HG02981 (cell line): ENCODE measurements at regions not wholly inside any gene's neighbourhood (a gene's known extent, or its start where the extent isn't known, plus 50 kb on each side); places are given as distances from the start of the nearest gene placed in this dataset.

Source experiments
- ATAC-seq: cut with Tn5 transposase; IDR thresholded peaks from one replicate; pipeline ENCODE4 v1.9.1; 2021; ENCODE audit warnings: mild to moderate bottlenecking, moderate library complexity; ENCODE audit not compliant: unreplicated experiment

DNA sequence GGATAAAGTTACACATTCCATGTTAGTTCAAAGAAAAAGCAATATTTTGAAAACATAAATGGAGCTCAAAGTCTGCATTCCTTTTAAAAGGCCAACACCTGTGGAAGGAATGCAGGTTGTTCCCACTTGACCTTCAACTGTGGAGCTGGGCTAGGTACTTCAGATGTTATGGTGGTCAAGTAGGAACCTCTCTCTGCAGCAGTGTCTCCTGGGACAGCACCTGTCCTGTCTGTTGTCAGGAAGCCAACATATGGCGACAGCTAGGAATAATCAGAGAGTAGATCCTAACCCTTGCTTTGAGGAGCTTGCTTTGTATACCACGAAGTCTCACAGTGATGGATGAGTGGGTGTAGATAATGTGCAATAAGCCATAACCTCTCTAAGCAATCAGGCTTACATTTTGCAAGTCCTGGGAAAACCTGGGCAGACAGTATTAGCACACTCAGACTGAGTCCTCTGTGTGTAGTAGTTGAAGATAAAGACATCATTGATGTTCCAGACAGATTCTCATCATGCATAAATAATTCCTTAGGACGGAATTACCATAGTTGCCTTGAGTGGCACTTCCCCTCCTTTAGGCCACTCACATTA lies 347.5 kb downstream of the PRL start:
- ATAC-seq = no peak

DNA sequence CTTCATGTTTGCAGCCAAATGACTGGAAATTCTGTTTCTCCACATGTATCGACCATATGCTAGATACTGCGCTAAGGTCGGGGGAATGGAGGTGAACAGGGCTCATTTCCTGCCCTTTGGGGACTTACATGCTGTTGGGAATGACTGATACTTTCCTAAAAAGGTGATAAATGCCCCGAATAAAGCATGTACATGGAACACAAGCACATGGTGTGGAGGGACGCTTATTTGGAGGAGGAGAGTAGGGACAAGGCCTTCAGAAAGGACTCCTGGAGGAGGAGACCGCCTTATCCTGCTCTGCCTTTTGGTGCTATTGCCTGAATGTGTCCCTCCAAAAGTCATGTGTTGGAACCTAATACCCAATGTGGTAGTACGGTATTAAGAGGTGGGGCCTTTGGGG lies 344.5 kb downstream of the PRL start:
- ATAC-seq = no peak

DNA sequence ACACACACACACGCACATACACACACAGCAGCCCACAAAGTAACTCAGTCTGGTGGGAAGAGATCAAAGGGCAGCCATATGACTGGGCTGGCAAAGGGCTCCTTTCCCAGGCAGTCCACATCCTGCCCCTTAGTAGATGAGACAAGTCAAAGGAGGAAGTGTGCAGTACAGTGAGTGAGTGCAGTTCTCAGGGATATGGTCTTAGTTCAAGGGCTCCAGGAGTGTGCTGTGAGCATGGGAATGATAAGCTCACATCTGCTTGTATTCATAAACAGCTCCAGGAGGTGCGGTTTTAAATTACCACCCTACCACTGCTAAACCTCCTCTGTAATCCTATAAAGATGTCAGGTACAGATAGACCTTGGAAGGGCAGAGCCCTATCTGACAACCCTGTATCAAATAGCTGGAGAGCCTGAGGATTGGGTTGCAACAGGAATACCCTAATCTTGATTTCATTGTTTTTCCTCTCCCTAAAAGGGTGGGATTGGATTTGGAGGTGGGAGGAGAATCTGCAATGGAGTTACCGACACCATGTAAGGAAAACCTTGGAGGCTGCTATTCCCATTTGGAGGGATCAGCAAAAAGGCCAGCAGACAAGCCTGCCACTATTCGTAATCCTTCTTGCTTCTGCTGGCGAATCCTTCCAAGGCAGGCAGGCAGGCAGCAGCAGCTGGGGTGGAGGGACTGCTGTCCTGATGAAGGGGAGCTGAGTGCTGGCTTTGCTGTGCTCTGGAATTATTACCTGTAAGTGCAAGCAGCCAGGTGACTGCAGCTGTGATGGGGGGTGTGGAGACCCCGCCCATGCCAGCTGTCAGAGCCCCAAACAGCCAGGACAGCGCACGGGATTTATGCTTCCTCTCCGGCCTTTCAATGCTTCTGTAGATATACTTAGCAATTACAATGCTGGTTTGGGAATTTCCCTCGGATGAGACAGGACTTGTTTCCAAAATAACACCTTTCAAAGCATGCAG lies 342.7 kb downstream of the PRL start:
- ATAC-seq = no peak

DNA sequence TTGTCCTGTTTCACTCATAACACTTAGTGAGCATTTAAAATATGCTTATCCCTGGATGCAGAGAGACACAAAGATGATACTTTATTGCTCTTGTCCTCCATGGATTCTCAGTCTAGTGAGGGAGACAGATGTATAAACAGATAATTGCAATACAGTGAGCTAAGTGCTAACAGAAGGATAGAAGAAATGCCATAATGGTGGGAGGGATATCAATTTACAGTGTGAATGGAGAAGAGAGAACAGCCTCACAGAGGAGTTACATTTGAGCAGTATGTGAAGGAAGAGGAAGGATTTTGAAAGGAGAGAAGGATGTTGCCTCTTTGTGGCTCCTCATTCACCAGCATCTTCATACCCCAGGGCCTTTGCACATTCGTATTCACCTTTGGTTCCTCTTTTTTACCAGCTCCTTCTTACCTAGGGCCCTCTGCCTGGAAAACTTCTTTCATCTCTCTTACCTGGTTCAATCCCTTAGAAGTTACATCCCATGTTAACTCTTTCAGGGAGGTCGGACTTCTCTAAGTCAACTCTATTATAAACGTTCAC lies 341.7 kb downstream of the PRL start:
- ATAC-seq = no peak

- no peak for ATAC-seq
Measured at GRCh38 chr6:21955951-21956350, 340.9 kb downstream of the PRL start.

- no peak for ATAC-seq
Measured at GRCh38 chr6:21958428-21958827, 338.4 kb downstream of the PRL start.

- ATAC-seq = no peak
Measured at GRCh38 chr6:21961226-21961625, 335.6 kb downstream of the PRL start.

DNA sequence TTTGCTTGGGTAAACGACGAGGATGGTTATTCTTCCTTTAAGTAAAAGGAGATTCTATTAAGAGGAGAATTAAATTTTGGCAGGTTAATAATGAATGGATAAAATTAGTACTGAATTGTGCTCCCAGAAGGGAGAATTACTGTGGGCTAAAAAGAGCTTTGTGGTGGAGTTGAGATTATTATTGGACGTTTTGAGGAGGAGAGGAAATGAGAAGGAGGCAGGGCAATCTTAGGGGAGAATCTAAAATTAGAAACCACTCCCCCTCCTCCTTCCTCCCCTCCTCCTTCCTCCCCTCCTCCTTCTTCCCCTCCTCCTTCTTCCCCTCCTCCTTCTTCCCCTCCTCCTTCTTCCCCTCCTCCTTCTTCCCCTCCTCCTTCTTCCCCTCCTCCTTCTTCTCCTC lies 331.8 kb downstream of the PRL start:
- no peak for ATAC-seq

DNA sequence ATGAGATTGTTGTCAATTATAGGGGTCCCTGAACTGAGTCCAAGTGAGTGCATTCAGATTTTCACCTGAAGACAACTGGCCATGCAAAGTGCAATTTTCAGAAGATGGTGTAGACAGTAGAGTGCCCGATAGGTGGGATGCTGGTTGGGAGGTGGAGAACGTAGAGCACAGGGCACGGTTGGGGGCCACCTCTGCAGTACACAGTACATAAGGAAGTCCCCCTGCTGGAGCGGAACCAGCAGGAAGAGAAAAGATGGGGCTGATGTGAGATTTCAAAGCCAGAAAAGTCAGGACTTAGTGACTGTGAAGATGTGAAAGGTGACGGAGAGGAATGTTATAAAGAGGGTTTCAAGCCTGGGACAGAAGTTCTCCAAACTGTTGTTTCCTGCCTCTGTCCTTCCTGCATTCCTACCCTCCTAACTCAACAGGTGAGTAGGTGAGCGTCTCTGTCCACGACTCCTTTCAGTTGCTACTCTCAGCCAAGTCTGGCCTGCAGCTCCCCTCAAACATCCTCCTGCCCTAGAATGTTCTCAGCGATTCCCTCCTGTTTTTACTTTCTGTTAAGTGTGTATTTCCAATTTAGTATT lies 330.8 kb downstream of the PRL start:
- no peak for ATAC-seq

GRCh38 chr6:21967056-21967974 lies 329.5 kb downstream of the PRL start:
- ATAC-seq = no peak

DNA sequence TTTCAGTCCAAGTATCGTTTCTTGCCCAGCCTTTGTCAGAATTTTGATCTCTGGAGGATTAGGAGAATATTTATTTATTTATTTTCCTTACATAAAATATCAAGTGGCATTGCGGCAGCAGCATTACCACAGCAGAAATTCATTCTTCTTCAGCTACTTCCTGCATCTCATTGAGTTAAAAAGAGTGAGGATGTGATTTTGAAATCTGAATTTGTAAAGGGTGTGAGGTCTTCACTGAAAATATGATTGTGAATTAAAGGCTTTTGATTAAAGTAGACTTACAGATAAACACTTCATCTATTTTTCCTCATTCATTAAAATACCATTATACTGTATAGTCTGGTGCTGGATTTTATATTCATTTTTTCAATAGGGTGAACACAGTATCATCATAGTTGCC lies 328.4 kb downstream of the PRL start:
- no peak for ATAC-seq

DNA sequence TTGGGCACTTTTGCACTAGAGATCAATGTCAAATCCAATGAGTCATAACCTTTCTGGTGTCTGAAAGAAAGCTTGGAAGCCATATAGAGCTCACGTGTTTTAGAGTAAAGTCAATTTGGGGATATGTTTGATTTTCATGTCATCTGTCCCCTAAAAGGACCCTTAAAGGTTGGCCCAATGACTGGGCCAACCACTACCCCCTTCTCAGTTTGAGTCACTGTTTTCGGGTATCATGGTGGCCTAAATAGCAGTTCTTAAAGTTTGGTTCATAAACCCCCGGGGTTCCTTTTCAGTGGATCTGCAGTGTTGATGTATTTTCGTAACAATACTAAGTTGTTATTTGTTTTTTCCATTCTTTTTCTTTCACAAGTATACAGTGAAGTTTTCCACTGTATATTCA lies 327.6 kb downstream of the PRL start:
- ATAC-seq = no peak

GRCh38 chr6:21970569-21971300 lies 326.1 kb downstream of the PRL start:
- ATAC-seq = no peak

DNA sequence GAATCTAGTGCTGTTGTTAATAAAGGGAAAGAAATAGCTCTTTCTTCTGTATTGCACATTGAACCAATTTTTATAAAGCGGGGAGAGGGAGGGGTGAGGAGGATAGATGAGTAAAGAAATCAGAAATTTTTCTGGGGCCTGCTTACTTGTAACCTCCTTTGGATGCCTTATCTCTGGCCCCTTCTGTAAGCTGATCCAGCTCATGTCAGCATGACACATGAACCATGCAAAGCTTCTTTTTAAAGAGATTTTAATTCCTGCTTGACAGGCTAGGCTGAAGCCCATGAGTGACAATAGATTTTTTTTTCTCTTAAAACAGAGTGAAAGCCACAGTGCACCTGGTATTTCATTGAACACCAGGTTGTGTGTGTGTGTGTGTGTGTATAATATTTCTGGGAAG lies 325.3 kb downstream of the PRL start:
- ATAC-seq = no peak

GRCh38 chr6:21972516-21972915 lies 324.3 kb downstream of the PRL start:
- no peak for ATAC-seq

- ATAC-seq = no peak
Measured at GRCh38 chr6:21977346-21977745, 319.5 kb downstream of the PRL start.

DNA sequence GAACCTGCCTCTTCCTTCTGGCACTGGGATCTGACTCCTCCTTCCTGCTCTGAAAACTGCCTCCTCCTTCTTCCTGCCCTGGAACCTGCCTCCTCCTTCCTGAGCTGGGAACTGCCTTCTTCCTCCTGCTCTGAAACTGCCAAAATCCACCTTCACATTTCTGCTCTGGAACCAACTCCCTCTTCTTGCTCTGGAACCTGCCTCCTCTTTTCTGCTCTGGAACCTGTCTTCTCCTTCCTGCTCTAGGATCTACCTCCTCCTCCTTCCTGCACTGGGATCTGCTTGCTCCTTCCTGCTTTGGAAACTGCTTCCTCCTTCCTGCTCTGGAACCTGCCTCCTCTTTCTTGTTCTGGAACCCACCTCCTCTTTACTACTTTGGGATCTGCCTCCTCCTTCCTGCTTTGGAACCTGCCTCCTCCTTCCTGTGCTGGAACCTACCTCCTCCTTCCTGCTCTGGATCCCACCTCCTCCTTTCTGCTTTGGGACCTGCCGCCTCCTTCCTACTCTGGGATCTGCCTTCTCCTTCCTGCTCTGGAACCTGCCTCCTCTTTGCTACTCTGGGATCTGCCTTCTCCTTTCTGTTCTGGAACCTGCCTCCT lies 315.5 kb downstream of the PRL start:
- ATAC-seq = no peak

DNA sequence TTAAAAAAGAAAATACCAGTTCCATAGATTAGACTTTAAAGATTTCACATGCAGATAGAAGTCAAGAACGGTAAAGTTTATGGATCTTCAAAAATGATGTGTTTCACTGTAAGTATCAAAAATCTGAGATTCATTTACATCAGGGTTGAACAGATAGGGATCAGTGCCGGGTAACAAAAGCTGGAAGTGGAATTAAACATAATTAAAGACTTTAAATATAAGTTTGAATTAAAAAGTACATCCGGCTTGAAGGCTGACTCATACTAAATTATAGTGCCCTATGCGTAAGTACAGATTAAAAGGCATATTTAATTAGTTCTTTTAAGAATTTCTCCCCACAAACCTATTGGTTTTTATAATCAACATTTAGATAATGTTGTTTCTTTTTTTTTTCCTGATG lies 312.7 kb downstream of the PRL start:
- no peak for ATAC-seq

DNA sequence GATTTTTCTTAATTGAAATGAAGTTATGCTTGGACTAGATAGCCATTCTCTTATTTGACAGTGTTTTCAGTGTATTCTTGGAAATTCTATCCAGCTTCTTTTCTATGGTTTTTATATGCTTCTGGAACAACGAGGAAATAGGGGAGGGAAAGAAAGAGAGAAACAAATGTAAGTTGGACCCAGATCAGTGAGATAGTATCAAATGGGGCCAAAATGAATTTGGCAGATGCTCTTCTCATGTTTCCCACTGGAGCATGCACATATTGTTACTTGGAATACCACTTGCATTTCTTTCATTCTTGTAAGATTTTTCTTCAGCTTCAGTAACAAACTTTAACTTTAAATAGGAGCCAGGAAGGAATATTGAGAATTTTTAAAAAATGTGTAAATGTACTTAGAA lies 312.3 kb downstream of the PRL start:
- no peak for ATAC-seq

DNA sequence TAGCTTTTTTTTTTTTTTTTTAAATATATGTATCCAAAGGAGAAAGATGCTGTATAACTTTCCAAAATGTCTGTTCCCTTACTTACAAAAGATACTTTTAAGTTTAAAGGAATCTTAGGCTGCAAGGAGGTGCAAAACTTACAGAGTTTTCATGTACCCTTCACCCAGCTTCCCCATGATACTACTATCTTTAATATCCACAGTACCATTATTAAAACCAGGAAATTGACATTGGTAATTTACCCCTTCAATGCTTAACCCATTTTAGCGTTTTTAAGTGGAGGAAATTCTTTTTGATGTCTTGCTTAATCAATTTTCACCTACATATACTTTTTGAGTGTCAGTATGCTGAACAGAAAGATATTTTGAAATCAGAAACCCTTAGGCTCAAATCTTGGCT lies 310.9 kb downstream of the PRL start:
- ATAC-seq = no peak
